GM19397 (cell line): ENCODE measurements at regions not wholly inside any gene's neighbourhood (a gene's known extent, or its start where the extent isn't known, plus 50 kb on each side); places are given as distances from the start of the nearest gene placed in this dataset.

ENCODE experiments used
- ATAC-seq: cut with Tn5 transposase; IDR thresholded peaks from one replicate; pipeline ENCODE4 v1.9.1; 2021; ENCODE audit warnings: mild to moderate bottlenecking, moderate library complexity; ENCODE audit not compliant: unreplicated experiment

- ATAC-seq: no peak
Measured at GRCh38 chr14:31943217-31943799, 133.8 kb upstream of the ARHGAP5 start.

- ATAC-seq: no peak
Measured at GRCh38 chr14:31943861-31944255, 133.2 kb upstream of the ARHGAP5 start.

GRCh38 chr14:31944256-31945073 is 132.6 kb upstream of the ARHGAP5 start:
- ATAC-seq: no peak

- ATAC-seq: peak; percentile 70
Measured at GRCh38 chr14:31945074-31945613, 132.0 kb upstream of the ARHGAP5 start.

- no peak for ATAC-seq
Measured at GRCh38 chr14:31945701-31946100, 131.4 kb upstream of the ARHGAP5 start.

GRCh38 chr14:31947076-31947475 is 130.0 kb upstream of the ARHGAP5 start:
- no peak for ATAC-seq

GRCh38 chr14:31947680-31948595 is 129.2 kb upstream of the ARHGAP5 start:
- no peak for ATAC-seq

GRCh38 chr14:31949709-31950108 is 127.4 kb upstream of the ARHGAP5 start:
- no peak for ATAC-seq

- ATAC-seq: no peak
Measured at GRCh38 chr14:31950331-31950730, 126.8 kb upstream of the ARHGAP5 start.

GRCh38 chr14:31950764-31951637 is 126.1 kb upstream of the ARHGAP5 start:
- no peak for ATAC-seq

- ATAC-seq: no peak
Measured at GRCh38 chr14:31951638-31951964, 125.5 kb upstream of the ARHGAP5 start.

GRCh38 chr14:31952573-31952972 is 124.5 kb upstream of the ARHGAP5 start:
- ATAC-seq: no peak

GRCh38 chr14:31953210-31953609 is 123.9 kb upstream of the ARHGAP5 start:
- no peak for ATAC-seq

GRCh38 chr14:31954991-31955390 is 122.1 kb upstream of the ARHGAP5 start:
- no peak for ATAC-seq

GRCh38 chr14:31955936-31956579 is 121.0 kb upstream of the ARHGAP5 start:
- ATAC-seq: no peak

GRCh38 chr14:31957565-31957964 is 119.5 kb upstream of the ARHGAP5 start:
- ATAC-seq: no peak

GRCh38 chr14:31960039-31960438 is 117.1 kb upstream of the ARHGAP5 start:
- no peak for ATAC-seq

- ATAC-seq: no peak
Measured at GRCh38 chr14:31961896-31962295, 115.2 kb upstream of the ARHGAP5 start.

GRCh38 chr14:31962920-31963319 is 114.2 kb upstream of the ARHGAP5 start:
- ATAC-seq: no peak

GRCh38 chr14:31963587-31963986 is 113.5 kb upstream of the ARHGAP5 start:
- ATAC-seq: no peak
